ENCODE measurements at regions not wholly inside any gene's neighbourhood (a gene's known extent, or its start where the extent isn't known, plus 50 kb on each side); places are given as distances from the start of the nearest gene placed in this dataset.

DNA sequence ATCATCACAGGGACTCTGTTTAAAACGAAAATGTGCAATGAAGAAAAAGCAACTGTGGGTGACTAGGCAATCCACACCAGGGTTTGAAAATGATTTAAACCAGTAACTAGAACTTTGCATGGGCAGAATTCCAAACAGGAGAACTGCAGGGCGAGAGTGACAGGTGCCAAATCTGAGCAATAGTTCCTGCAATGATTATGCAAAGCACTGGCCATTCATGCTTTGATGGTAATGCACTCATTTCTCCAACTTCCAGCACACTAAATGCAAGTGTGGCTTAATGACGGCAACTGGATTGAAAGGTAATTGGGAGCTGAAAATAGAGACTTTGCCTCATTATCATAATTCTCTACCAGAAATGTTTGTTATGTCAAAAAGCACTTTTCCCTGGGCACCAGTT, 140.5 kb upstream of the TMCC3 start:
- 12% methylated on average over 3 of the region's 3 CpGs for WGBS (ENCODE audit: low lambda C conversion rate)
- Histone ChIP-seq H3K27me3 (ENCODE audit: control insufficient read depth in 1 of 2, insufficient read depth in 2 of 2, low read length in 2 of 2) (peaks cover 0 to 2% of the 10 kb centered on the region in 2 experiments; a peak in 2 of 5 replicates), H3K9ac (ENCODE audit: insufficient read depth, low read depth, low read length) (no peak overlapping the region), H3K4me3 (replicated peaks in 1 of 3; ENCODE audit: insufficient read depth in 1 of 3, low read depth in 2 of 3, low read length in 3 of 3) (no peak overlapping the region), H3K27ac (ENCODE audit: extremely low read length, insufficient read depth, low read length) (no peak overlapping the region), H3K79me2 (ENCODE audit: insufficient read depth, low read length) (no peaks in the 10 kb centered on the region), H3K9me3 (ENCODE audit: low read length) (no peaks in the 10 kb centered on the region), H2AFZ (ENCODE audit: low read length) (no peak overlapping the region), H3K4me1 (ENCODE audit: insufficient read depth, low read length) (no peaks in the 10 kb centered on the region), H4K20me1 (ENCODE audit: insufficient read depth, low read length) (no peaks in the 10 kb centered on the region), H3K36me3 (replicated peaks in 1 of 2; ENCODE audit: control insufficient read depth in 1 of 2, insufficient read depth in 2 of 2, low read length in 2 of 2) (no peaks in the 10 kb centered on the region), H3K4me2 (ENCODE audit: low read depth, low read length) (no peak overlapping the region)
- in situ Hi-C loops (cut with HindIII; ENCODE audit: extremely low pct_ligation_motif_present, low pct_unique_long_range_greater_than_20kb) = no loop called here
- ChIA-PET CTCF (ENCODE audit: low intra/inter-chr PET ratio, low total read pairs) (no interaction called here), POLR2A (no interaction called here)
- BruUV-seq (replicated peaks) = no TSS peak
- DNase-seq (ENCODE audit: low spot score) (no peak), FAIRE-seq (no peak), ATAC-seq (no peak)
- intact Hi-C loops (cut with micrococcal nuclease; ENCODE audit: unreplicated experiment) = no loop called here
- no peak for TF ChIP-seq HOXA9 (CRISPR knock-in tag; IDR thresholded peaks at IDR 0.05; ENCODE audit: borderline replicate concordance)

DNA sequence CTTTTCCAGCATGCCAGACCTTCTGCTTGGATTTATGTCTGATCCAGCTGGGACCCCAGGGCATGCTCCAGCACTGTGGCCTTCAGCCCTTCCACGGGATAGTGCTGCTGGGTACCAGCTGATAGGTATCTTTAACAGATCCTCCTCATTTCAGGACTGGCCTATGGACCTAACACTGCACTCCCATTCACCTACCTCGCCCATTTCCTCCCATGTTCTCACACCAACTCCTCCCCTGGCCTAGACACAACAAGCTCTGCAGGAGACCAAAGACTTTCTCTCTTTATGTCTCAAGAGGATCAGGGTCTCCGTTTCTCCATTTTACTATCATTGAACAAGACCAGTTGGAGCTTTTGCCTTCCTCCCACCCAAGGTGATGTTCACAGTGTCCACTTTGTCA, 140.0 kb upstream of the TMCC3 start:
- no peak overlapping the region for H3K4me2 ChIP-seq (ENCODE audit: low read depth, low read length)
- WGBS (ENCODE audit: low lambda C conversion rate) = 2% methylated on average over 3 of the region's 3 CpGs
- ATAC-seq (no peak), DNase-seq (ENCODE audit: low spot score) (no peak), FAIRE-seq (no peak)
- no peaks in the 10 kb centered on the region for H3K79me2 ChIP-seq (ENCODE audit: insufficient read depth, low read length)
- no TSS peak for BruUV-seq (replicated peaks)
- intact Hi-C loops (cut with micrococcal nuclease; ENCODE audit: unreplicated experiment) (no loop called here), in situ Hi-C loops (cut with HindIII; ENCODE audit: extremely low pct_ligation_motif_present, low pct_unique_long_range_greater_than_20kb) (no loop called here)
- H3K27me3 ChIP-seq (ENCODE audit: control insufficient read depth in 1 of 2, insufficient read depth in 2 of 2, low read length in 2 of 2) = peaks cover 0 to 2% of the 10 kb centered on the region in 2 experiments; a peak in 2 of 5 replicates
- no peaks in the 10 kb centered on the region for H3K4me1 ChIP-seq (ENCODE audit: insufficient read depth, low read length)
- TF ChIP-seq ZNF768 (CRISPR knock-in tag; IDR thresholded peaks at IDR 0.05) = no peak
- no peak for TF ChIP-seq SMAD1 (CRISPR knock-in tag; IDR thresholded peaks at IDR 0.05; ENCODE audit: borderline replicate concordance, low read depth)
- TF ChIP-seq ZNF44 (CRISPR knock-in tag; IDR thresholded peaks at IDR 0.05) = no peak
- TF ChIP-seq NFE2L1 (CRISPR knock-in tag; IDR thresholded peaks at IDR 0.05; ENCODE audit: borderline replicate concordance) = no peak
- H3K9me3 ChIP-seq (ENCODE audit: low read length) = no peaks in the 10 kb centered on the region
- no peak overlapping the region for H3K27ac ChIP-seq (ENCODE audit: extremely low read length, insufficient read depth, low read length)
- no peaks in the 10 kb centered on the region for H4K20me1 ChIP-seq (ENCODE audit: insufficient read depth, low read length)
- H3K9ac ChIP-seq (ENCODE audit: insufficient read depth, low read depth, low read length) = no peak overlapping the region
- no peak overlapping the region for H3K4me3 ChIP-seq (replicated peaks in 1 of 3; ENCODE audit: insufficient read depth in 1 of 3, low read depth in 2 of 3, low read length in 3 of 3)
- POLR2A ChIA-PET = no interaction called here
- no peak overlapping the region for H2AFZ ChIP-seq (ENCODE audit: low read length)
- CTCF ChIA-PET (ENCODE audit: low intra/inter-chr PET ratio, low total read pairs) = no interaction called here
- H3K36me3 ChIP-seq (replicated peaks in 1 of 2; ENCODE audit: control insufficient read depth in 1 of 2, insufficient read depth in 2 of 2, low read length in 2 of 2) = no peaks in the 10 kb centered on the region
